Neural crest cell (in vitro differentiated cells): ENCODE measurements at regions not wholly inside any gene's neighbourhood (a gene's known extent, or its start where the extent isn't known, plus 50 kb on each side); places are given as distances from the start of the nearest gene placed in this dataset.

Experiments
- DNase-seq: peaks from one replicate; pipeline ENCODE4 v3.0.0; 2021; ENCODE audit warnings: low read depth, mixed read lengths, low spot score
- H3K27ac Mint-ChIP-seq: one replicate; pipeline ENCODE4 v1.8.0; 2021; ENCODE audit warnings: mild to moderate bottlenecking, mixed read lengths; ENCODE audit not compliant: unreplicated experiment
- H3K27me3 Mint-ChIP-seq: 2 replicates; pipeline ENCODE4 v1.8.0; 2021; ENCODE audit warnings: low read depth, mild to moderate bottlenecking, mixed read lengths
- H3K36me3 Mint-ChIP-seq: 2 replicates; pipeline ENCODE4 v1.8.0; 2021; ENCODE audit warnings: low read depth, mild to moderate bottlenecking, mixed read lengths
- H3K4me1 Mint-ChIP-seq: 2 replicates; pipeline ENCODE4 v1.8.0; 2021; ENCODE audit warnings: mixed read lengths
- H3K4me3 Mint-ChIP-seq: one replicate; pipeline ENCODE4 v1.8.0; 2021; ENCODE audit warnings: mild to moderate bottlenecking, mixed read lengths
- H3K9me3 Mint-ChIP-seq: 2 replicates; pipeline ENCODE4 v1.8.0; 2021; ENCODE audit warnings: mixed read lengths
- TF ChIP-seq, protein P1 (sequence below): fragments of 200-600 bp; sonication (generic); conservative IDR thresholded peaks from 2 replicates; pipeline ENCODE4 v1.5.0; 2021; ENCODE audit warnings: antibody characterized with exemption, mild to moderate bottlenecking

DNA sequence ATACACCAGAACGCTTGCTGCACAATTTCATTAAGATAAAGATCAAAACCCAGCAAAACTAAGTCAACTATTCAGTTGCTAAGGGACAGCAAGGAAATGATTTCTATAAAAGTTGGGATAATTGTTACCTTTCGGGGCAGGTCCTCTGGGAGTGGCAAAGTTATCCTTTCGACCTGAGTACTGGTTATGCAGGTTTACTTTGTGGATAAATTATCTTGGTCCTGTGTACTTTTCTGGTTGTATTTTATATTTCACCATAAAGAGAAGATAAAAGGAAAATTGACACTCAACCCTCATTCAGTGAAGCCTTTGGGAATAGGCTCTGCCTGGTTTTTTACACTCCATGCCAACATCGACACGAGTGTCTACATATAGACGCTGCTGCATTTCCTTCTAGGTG, 146.5 kb downstream of the SYK start:
- no peaks in the 10 kb centered on the region for H3K9me3 Mint-ChIP-seq
- H3K36me3 Mint-ChIP-seq, result no peaks in the 10 kb centered on the region
- no peak overlapping the region for H3K27ac Mint-ChIP-seq
- H3K27me3 Mint-ChIP-seq, result peaks cover 11% of the 10 kb centered on the region
- TF ChIP-seq, protein P1, sequence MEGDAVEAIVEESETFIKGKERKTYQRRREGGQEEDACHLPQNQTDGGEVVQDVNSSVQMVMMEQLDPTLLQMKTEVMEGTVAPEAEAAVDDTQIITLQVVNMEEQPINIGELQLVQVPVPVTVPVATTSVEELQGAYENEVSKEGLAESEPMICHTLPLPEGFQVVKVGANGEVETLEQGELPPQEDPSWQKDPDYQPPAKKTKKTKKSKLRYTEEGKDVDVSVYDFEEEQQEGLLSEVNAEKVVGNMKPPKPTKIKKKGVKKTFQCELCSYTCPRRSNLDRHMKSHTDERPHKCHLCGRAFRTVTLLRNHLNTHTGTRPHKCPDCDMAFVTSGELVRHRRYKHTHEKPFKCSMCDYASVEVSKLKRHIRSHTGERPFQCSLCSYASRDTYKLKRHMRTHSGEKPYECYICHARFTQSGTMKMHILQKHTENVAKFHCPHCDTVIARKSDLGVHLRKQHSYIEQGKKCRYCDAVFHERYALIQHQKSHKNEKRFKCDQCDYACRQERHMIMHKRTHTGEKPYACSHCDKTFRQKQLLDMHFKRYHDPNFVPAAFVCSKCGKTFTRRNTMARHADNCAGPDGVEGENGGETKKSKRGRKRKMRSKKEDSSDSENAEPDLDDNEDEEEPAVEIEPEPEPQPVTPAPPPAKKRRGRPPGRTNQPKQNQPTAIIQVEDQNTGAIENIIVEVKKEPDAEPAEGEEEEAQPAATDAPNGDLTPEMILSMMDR, result no peak
- no peak overlapping the region for H3K4me3 Mint-ChIP-seq
- no peak for DNase-seq
- H3K4me1 Mint-ChIP-seq, result peaks cover 6% of the 10 kb centered on the region

DNA sequence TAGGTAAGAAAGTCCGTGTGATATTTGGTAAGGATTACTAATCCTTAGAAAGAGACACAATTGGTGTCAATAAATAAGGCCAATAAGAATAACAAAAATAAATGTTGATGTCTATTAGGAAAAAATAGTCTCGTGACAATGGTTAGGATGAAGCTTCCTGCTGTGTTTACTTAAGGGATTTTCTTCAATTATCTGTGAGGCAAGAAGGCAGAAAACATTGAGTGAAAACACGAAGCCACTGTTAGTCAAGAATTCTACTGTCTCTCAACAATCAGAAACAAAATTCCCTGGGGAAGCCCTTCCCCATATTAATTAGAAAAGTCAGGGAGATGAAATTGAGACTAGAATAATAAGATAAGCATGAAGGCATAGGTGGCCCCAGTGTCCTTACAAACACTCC, 149.0 kb downstream of the SYK start:
- H3K4me1 Mint-ChIP-seq, result no peaks in the 10 kb centered on the region

DNA sequence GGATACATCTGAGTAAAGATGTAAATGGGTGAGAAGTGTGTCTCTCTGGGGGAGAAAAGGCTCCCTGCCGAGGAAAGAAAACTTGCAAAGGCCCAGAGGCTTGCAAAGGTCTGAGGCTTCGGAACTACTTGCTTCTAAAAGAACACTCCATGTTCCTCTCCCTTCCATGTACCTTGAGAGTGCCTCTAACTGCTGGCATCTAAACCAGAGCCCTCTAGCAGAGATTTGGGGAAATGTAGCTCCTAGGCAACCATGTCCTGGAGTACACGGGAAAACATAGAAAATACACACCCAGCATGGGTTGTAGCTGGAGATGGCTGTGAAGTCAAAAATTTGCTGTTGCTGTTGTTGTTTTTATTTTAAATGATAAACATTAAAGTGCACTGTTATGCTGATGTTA, 151.6 kb downstream of the SYK start:
- no peak overlapping the region for H3K4me3 Mint-ChIP-seq
- TF ChIP-seq, protein P1, result no peak
- no peak overlapping the region for H3K27ac Mint-ChIP-seq
- peaks cover 3% of the 10 kb centered on the region for H3K9me3 Mint-ChIP-seq
- no peak for DNase-seq
- no peaks in the 10 kb centered on the region for H3K4me1 Mint-ChIP-seq
- H3K27me3 Mint-ChIP-seq, result peaks cover 11% of the 10 kb centered on the region
- H3K36me3 Mint-ChIP-seq, result no peaks in the 10 kb centered on the region

More for the DNA sequence above, 149.0 kb downstream of the SYK start:
- no peaks in the 10 kb centered on the region for H3K36me3 Mint-ChIP-seq
- DNase-seq, result no peak
- H3K9me3 Mint-ChIP-seq, result no peaks in the 10 kb centered on the region
- TF ChIP-seq, protein P1, result no peak
- H3K27ac Mint-ChIP-seq, result no peak overlapping the region
- no peak overlapping the region for H3K4me3 Mint-ChIP-seq
- peaks cover 13% of the 10 kb centered on the region for H3K27me3 Mint-ChIP-seq

DNA sequence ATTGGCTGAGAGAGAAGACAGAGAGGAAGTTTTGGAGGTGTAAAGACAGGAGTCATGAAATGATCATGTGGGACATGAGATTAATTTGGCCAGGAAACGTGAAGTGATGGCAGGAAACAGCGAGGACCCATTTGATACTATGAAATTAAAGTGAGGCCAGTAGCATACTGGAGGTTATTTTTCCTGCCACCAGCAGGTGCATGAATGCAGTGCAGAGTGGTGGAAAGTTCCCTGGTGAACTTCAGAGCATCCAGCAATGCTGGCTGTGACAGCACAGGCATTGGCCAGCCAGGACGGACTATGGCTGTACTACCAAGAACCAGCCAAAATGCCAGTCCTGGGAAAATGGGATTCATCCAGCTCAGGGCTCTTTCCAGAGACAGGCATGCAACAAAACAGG, 152.2 kb downstream of the SYK start:
- H3K4me1 Mint-ChIP-seq, result no peaks in the 10 kb centered on the region

DNA sequence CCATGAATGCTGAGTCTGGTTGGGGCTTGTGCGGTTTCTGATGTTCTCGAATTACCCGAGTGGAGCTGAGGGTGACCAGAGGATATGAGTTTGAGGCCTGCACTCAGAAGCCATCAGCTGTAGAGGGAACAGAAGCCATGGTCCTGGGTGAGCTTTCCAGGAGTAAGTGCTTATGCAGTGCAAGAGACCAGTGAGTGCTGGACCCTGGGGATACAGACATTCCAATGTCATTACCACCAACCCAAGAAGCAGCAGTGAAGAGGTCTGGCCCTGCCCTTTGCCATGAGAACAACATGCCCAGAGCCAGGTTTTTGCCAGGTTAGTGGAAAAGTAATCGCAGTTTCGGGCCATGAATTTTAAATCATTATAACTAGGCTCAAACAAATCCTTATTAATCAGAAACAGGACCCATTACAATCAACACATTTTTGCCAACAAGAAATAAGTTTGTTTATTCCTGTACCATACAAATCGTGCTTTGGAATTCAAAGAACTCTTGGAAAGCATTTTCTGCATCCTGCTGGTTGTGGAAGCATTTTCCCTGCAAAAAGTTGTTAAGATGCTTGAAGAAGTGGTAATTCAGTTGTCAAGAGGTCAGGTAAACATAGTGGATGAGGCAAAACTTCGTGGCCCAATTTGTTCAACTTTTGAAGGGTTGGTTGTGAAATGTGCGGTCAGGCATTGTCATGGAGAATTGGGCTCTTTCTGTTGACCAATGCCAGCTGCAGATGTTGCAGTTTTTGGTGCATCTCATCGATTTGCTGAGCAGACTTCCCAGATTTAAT, 154.6 kb downstream of the SYK start:
- H3K36me3 Mint-ChIP-seq, result no peaks in the 10 kb centered on the region
- H3K27ac Mint-ChIP-seq, result no peak overlapping the region
- no peak for DNase-seq
- peaks cover 4% of the 10 kb centered on the region for H3K27me3 Mint-ChIP-seq
- TF ChIP-seq, protein P1, result no peak
- H3K9me3 Mint-ChIP-seq, result peaks cover 3% of the 10 kb centered on the region
- no peaks in the 10 kb centered on the region for H3K4me1 Mint-ChIP-seq
- H3K4me3 Mint-ChIP-seq, result no peak overlapping the region

More for the DNA sequence above, 152.2 kb downstream of the SYK start:
- Mint-ChIP-seq H3K27ac (peak overlapping the region; percentile 35), H3K9me3 (peaks cover 3% of the 10 kb centered on the region), H3K4me3 (no peak overlapping the region), H3K27me3 (peaks cover 7% of the 10 kb centered on the region), H3K36me3 (no peaks in the 10 kb centered on the region)
- TF ChIP-seq, protein P1, result peak; percentile 23
- no peak for DNase-seq
